ENCODE measurements at regions not wholly inside any gene's neighbourhood (a gene's known extent, or its start where the extent isn't known, plus 50 kb on each side); places are given as distances from the start of the nearest gene placed in this dataset.

GRCh38 chr21:40990366-40990765 is 143.4 kb upstream of the DSCAM start:
- DNase-seq: no peak

- no peak for DNase-seq
These were observed 150.9 kb upstream of the DSCAM start for GRCh38 chr21:40997831-40998230.

- no peak for DNase-seq
These were observed 153.9 kb upstream of the DSCAM start for GRCh38 chr21:41000838-41001237.

GRCh38 chr21:41006636-41007035 is 159.7 kb upstream of the DSCAM start:
- no peak for DNase-seq

GRCh38 chr21:41008351-41008750 is 159.6 kb upstream of the BACE2 start:
- no peak for DNase-seq

- no peak for DNase-seq
These were observed 159.0 kb upstream of the BACE2 start for GRCh38 chr21:41008974-41009373.

- DNase-seq: no peak
These were observed 158.4 kb upstream of the BACE2 start for GRCh38 chr21:41009398-41010100.

- DNase-seq: no peak
These were observed 157.9 kb upstream of the BACE2 start for GRCh38 chr21:41010101-41010435.

GRCh38 chr21:41011098-41011731 is 156.7 kb upstream of the BACE2 start:
- DNase-seq: no peak

- DNase-seq: no peak
These were observed 156.0 kb upstream of the BACE2 start for GRCh38 chr21:41011951-41012366.

GRCh38 chr21:41012425-41012824 is 155.5 kb upstream of the BACE2 start:
- DNase-seq: no peak

- no peak for DNase-seq
These were observed 151.5 kb upstream of the BACE2 start for GRCh38 chr21:41016472-41016871.

GRCh38 chr21:41018431-41018830 is 149.5 kb upstream of the BACE2 start:
- DNase-seq: no peak

GRCh38 chr21:41023936-41024335 is 144.0 kb upstream of the BACE2 start:
- no peak for DNase-seq

- no peak for DNase-seq
These were observed 143.6 kb upstream of the BACE2 start for GRCh38 chr21:41024341-41024740.

- no peak for DNase-seq
These were observed 143.2 kb upstream of the BACE2 start for GRCh38 chr21:41024746-41025254.

GRCh38 chr21:41029571-41029970 is 138.4 kb upstream of the BACE2 start:
- no peak for DNase-seq

- no peak for DNase-seq
These were observed 136.2 kb upstream of the BACE2 start for GRCh38 chr21:41031701-41032220.

- no peak for DNase-seq
These were observed 135.4 kb upstream of the BACE2 start for GRCh38 chr21:41032541-41032940.

GRCh38 chr21:41037212-41037611 is 130.7 kb upstream of the BACE2 start:
- DNase-seq: no peak

- no peak for DNase-seq
These were observed 130.0 kb upstream of the BACE2 start for GRCh38 chr21:41037936-41038335.

GRCh38 chr21:41043014-41043413 is 124.9 kb upstream of the BACE2 start:
- DNase-seq: no peak

- DNase-seq: no peak
These were observed 122.3 kb upstream of the BACE2 start for GRCh38 chr21:41045534-41046268.

- no peak for DNase-seq
These were observed 119.8 kb upstream of the BACE2 start for GRCh38 chr21:41048145-41048544.
